ENCODE measurements at regions not wholly inside any gene's neighbourhood (a gene's known extent, or its start where the extent isn't known, plus 50 kb on each side); places are given as distances from the start of the nearest gene placed in this dataset.
"Not testable (repeated sequence)": the region's sequence is repeated elsewhere in the genome, so short reads cannot be mapped to it uniquely, and the experiment has no call there.

DNA sequence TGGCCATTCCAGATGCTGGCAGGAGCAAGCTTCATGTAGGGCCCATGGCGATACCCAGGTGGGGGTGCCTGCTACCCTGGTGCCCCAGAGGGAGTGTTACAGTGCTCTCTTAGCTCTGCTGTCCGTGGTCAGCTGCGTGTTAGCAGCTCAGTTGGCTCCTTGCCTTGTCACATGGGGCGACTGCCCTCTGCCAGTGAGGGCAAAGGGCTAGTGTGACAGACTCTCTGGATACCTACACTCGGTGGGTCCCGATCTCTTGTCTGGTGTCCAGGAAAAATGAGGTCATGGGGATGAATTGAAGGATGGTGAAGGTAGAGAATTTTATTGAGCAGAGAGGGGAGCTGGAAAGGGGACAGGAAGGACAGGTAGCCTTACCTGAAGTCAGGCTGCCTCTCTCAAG is 152.2 kb downstream of the CYP26A1 start:
- TF ChIP-seq, protein P1, sequence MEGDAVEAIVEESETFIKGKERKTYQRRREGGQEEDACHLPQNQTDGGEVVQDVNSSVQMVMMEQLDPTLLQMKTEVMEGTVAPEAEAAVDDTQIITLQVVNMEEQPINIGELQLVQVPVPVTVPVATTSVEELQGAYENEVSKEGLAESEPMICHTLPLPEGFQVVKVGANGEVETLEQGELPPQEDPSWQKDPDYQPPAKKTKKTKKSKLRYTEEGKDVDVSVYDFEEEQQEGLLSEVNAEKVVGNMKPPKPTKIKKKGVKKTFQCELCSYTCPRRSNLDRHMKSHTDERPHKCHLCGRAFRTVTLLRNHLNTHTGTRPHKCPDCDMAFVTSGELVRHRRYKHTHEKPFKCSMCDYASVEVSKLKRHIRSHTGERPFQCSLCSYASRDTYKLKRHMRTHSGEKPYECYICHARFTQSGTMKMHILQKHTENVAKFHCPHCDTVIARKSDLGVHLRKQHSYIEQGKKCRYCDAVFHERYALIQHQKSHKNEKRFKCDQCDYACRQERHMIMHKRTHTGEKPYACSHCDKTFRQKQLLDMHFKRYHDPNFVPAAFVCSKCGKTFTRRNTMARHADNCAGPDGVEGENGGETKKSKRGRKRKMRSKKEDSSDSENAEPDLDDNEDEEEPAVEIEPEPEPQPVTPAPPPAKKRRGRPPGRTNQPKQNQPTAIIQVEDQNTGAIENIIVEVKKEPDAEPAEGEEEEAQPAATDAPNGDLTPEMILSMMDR (IDR thresholded peaks at IDR 0.05; ENCODE audit: unreplicated experiment): no peak
- Mint-ChIP-seq H3K27ac (ENCODE audit: unreplicated experiment) (no peak overlapping the region), H3K4me1 (ENCODE audit: low read depth, unreplicated experiment) (no peaks in the 10 kb centered on the region), H3K9me3 (ENCODE audit: low read depth, unreplicated experiment) (peaks cover 3% of the 10 kb centered on the region), H3K36me3 (ENCODE audit: insufficient read depth, unreplicated experiment) (peaks cover 4% of the 10 kb centered on the region), H3K4me3 (ENCODE audit: low read depth, unreplicated experiment) (no peak overlapping the region), H3K27me3 (ENCODE audit: unreplicated experiment) (no peaks in the 10 kb centered on the region)
- intact Hi-C loops (cut with micrococcal nuclease; ENCODE audit: unreplicated experiment): no loop called here
- no TSS peak for BruUV-seq (replicated peaks)
- DNase-seq: no peak
- CTCF ChIA-PET: no interaction called here

DNA sequence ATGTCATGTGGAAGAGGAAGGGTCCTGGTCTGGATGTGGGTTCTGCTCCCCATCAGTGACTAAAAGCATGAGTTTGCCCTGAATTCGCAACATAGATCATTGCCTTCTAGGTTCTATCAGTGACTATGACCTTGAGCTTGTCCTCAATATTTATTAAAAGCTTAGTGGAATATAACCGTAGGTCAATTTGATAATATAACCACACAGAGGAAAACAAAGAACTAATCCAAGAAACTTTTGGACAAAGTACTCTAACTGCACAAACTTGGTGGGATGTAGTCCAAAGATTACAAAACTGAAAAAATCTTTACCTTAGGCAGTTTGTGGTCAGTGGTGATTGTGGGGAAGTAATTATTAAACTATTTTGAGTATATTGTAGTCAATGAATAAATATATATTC is 152.9 kb downstream of the CYP26A1 start:
- BruUV-seq (replicated peaks): no TSS peak
- Mint-ChIP-seq H3K4me1 (ENCODE audit: low read depth, unreplicated experiment) (no peaks in the 10 kb centered on the region), H3K36me3 (ENCODE audit: insufficient read depth, unreplicated experiment) (no peaks in the 10 kb centered on the region), H3K4me3 (ENCODE audit: low read depth, unreplicated experiment) (no peak overlapping the region), H3K27me3 (ENCODE audit: unreplicated experiment) (no peaks in the 10 kb centered on the region), H3K9me3 (ENCODE audit: low read depth, unreplicated experiment) (peaks cover 3% of the 10 kb centered on the region), H3K27ac (ENCODE audit: unreplicated experiment) (no peak overlapping the region)
- TF ChIP-seq, protein P1 (IDR thresholded peaks at IDR 0.05; ENCODE audit: unreplicated experiment): no peak
- no peak for DNase-seq
- intact Hi-C loops (cut with micrococcal nuclease; ENCODE audit: unreplicated experiment): no loop called here
- CTCF ChIA-PET: no interaction called here

DNA sequence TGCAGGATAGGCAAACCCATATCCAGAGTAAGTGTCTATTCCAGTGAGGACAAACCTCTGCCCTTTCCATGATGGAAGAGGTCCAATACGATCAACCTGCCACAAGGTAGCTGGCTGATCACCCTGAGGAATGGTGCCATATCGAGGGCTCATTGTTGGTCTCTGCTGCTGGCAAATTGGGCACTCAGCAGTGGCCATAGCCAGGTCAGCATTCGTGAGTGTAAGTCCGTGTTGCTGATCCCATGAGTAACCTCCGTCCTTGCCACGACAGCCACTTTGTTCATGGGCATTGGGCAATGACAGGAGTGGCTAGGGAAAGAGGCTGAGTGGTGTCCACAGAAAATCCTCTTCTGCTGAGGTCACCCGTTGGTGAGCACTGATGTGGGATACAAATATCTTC is 156.9 kb downstream of the CYP26A1 start:
- H3K4me1 Mint-ChIP-seq (ENCODE audit: low read depth, unreplicated experiment); CTCF ChIA-PET; H3K27ac Mint-ChIP-seq (ENCODE audit: unreplicated experiment); intact Hi-C loops (cut with micrococcal nuclease; ENCODE audit: unreplicated experiment); BruUV-seq (replicated peaks); H3K36me3 Mint-ChIP-seq (ENCODE audit: insufficient read depth, unreplicated experiment); H3K4me3 Mint-ChIP-seq (ENCODE audit: low read depth, unreplicated experiment); H3K9me3 Mint-ChIP-seq (ENCODE audit: low read depth, unreplicated experiment); DNase-seq; H3K27me3 Mint-ChIP-seq (ENCODE audit: unreplicated experiment): not testable (repeated sequence)

DNA sequence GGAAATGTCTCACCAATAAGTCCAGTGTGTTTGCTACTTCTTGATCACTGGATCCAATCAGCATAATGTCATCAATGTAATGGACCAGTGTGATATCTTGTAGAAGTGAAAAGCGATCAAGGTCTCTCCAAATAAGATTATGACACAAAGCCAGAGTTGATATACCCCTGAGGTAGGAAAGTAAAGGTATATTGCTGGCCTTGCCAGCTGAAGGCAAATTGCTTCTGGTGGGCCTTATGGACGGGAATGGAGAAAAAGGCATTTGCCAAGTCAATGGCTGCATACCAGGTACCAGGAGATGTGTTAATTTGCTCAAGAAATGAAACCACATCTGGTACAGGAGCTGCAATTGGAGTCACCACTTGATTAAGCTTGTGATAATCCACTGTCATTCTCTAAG is 158.5 kb downstream of the CYP26A1 start:
- intact Hi-C loops (cut with micrococcal nuclease; ENCODE audit: unreplicated experiment); H3K9me3 Mint-ChIP-seq (ENCODE audit: low read depth, unreplicated experiment); BruUV-seq (replicated peaks); CTCF ChIA-PET; H3K27me3 Mint-ChIP-seq (ENCODE audit: unreplicated experiment); H3K36me3 Mint-ChIP-seq (ENCODE audit: insufficient read depth, unreplicated experiment); H3K4me3 Mint-ChIP-seq (ENCODE audit: low read depth, unreplicated experiment); DNase-seq; H3K4me1 Mint-ChIP-seq (ENCODE audit: low read depth, unreplicated experiment); H3K27ac Mint-ChIP-seq (ENCODE audit: unreplicated experiment): not testable (repeated sequence)

DNA sequence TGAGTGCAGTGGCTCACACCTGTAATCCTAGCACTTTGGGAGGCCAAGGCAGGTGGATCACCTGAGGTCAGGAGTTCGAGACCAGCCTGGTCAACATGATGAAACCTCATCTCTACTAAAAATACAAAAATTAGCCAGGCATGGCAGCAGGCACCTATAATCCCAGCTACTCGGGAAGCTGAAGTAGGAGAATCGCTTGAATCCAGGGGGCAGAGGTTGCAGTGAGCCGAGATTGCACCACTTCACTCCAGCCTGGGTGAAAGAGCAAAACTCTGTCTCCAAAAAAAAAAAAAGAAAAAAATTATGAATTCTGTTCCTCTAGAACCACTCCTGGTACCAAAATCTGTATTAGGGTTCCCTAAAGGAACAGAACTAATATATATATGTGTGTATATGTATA is 161.2 kb downstream of the CYP26A1 start:
- H3K4me3 Mint-ChIP-seq (ENCODE audit: low read depth, unreplicated experiment); H3K4me1 Mint-ChIP-seq (ENCODE audit: low read depth, unreplicated experiment); H3K27me3 Mint-ChIP-seq (ENCODE audit: unreplicated experiment); DNase-seq; H3K36me3 Mint-ChIP-seq (ENCODE audit: insufficient read depth, unreplicated experiment); H3K27ac Mint-ChIP-seq (ENCODE audit: unreplicated experiment); BruUV-seq (replicated peaks); intact Hi-C loops (cut with micrococcal nuclease; ENCODE audit: unreplicated experiment); CTCF ChIA-PET; H3K9me3 Mint-ChIP-seq (ENCODE audit: low read depth, unreplicated experiment): not testable (repeated sequence)

DNA sequence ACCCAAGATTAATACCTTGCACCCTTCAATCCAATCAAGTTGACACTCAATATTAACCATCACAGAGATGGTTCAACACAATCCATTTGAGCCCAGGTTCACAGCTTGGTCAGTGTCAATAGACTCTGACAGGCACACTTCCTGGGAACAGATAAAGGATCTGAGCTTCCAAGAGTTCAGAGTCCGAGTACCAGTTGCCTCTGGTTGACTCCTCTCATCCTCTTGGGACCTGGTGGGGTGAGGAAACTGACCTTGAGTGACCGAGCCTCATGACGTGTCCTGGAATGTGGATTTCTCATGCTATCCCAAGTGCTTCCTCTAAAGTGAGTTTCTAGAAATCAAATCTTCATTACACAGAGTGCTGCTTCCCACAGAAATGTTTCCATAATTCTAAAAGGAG is 162.0 kb downstream of the CYP26A1 start:
- H3K4me3 Mint-ChIP-seq (ENCODE audit: low read depth, unreplicated experiment): no peak overlapping the region
- H3K27me3 Mint-ChIP-seq (ENCODE audit: unreplicated experiment): no peaks in the 10 kb centered on the region
- intact Hi-C loops (cut with micrococcal nuclease; ENCODE audit: unreplicated experiment): no loop called here
- no peak for DNase-seq
- no peak overlapping the region for H3K27ac Mint-ChIP-seq (ENCODE audit: unreplicated experiment)
- BruUV-seq (replicated peaks): no TSS peak
- no peaks in the 10 kb centered on the region for H3K9me3 Mint-ChIP-seq (ENCODE audit: low read depth, unreplicated experiment)
- TF ChIP-seq, protein P1 (IDR thresholded peaks at IDR 0.05; ENCODE audit: unreplicated experiment): no peak
- no peaks in the 10 kb centered on the region for H3K4me1 Mint-ChIP-seq (ENCODE audit: low read depth, unreplicated experiment)
- no peaks in the 10 kb centered on the region for H3K36me3 Mint-ChIP-seq (ENCODE audit: insufficient read depth, unreplicated experiment)
- CTCF ChIA-PET: no interaction called here
